ENCODE measurements at regions not wholly inside any gene's neighbourhood (a gene's known extent, or its start where the extent isn't known, plus 50 kb on each side); places are given as distances from the start of the nearest gene placed in this dataset.

- Mint-ChIP-seq H3K27ac (no peak overlapping the region), H3K4me3 (no peak overlapping the region), H3K4me1 (ENCODE audit: unreplicated experiment) (peaks cover 21% of the 10 kb centered on the region), H3K9me3 (no peaks in the 10 kb centered on the region), H3K27me3 (peaks cover 4% of the 10 kb centered on the region), H3K36me3 (no peaks in the 10 kb centered on the region)
- no peak for DNase-seq (ENCODE audit: extremely low spot score, unreplicated experiment)
- no peak for TF ChIP-seq CTCF (conservative IDR thresholded peaks at IDR 0.05)
Measured at GRCh38 chr12:123071857-123072256, 79.0 kb downstream of the PITPNM2 start.

- Mint-ChIP-seq H3K27ac (no peak overlapping the region), H3K27me3 (peaks cover 4% of the 10 kb centered on the region), H3K4me1 (ENCODE audit: unreplicated experiment) (peaks cover 15% of the 10 kb centered on the region), H3K9me3 (no peaks in the 10 kb centered on the region), H3K36me3 (no peaks in the 10 kb centered on the region), H3K4me3 (no peak overlapping the region)
- no peak for DNase-seq (ENCODE audit: extremely low spot score, unreplicated experiment)
- TF ChIP-seq CTCF (conservative IDR thresholded peaks at IDR 0.05): no peak
Measured at GRCh38 chr12:123071099-123071800, 79.6 kb downstream of the PITPNM2 start.

GRCh38 chr12:123070267-123071081 lies 80.4 kb downstream of the PITPNM2 start:
- Mint-ChIP-seq H3K27me3 (peaks cover 4% of the 10 kb centered on the region), H3K27ac (no peak overlapping the region), H3K36me3 (no peaks in the 10 kb centered on the region), H3K4me1 (ENCODE audit: unreplicated experiment) (peaks cover 7% of the 10 kb centered on the region), H3K4me3 (no peak overlapping the region), H3K9me3 (no peaks in the 10 kb centered on the region)
- no peak for DNase-seq (ENCODE audit: extremely low spot score, unreplicated experiment)
- no peak for TF ChIP-seq CTCF (conservative IDR thresholded peaks at IDR 0.05)

GRCh38 chr12:123069436-123070266 lies 81.2 kb downstream of the PITPNM2 start:
- DNase-seq (ENCODE audit: extremely low spot score, unreplicated experiment): no peak
- no peaks in the 10 kb centered on the region for H3K36me3 Mint-ChIP-seq
- no peak overlapping the region for H3K4me3 Mint-ChIP-seq
- TF ChIP-seq CTCF (conservative IDR thresholded peaks at IDR 0.05): no peak
- H3K4me1 Mint-ChIP-seq (ENCODE audit: unreplicated experiment): no peaks in the 10 kb centered on the region
- H3K27ac Mint-ChIP-seq: no peak overlapping the region
- H3K9me3 Mint-ChIP-seq: no peaks in the 10 kb centered on the region
- H3K27me3 Mint-ChIP-seq: peaks cover 4% of the 10 kb centered on the region

GRCh38 chr12:123067654-123068053 lies 83.2 kb downstream of the PITPNM2 start:
- H3K27me3 Mint-ChIP-seq: no peaks in the 10 kb centered on the region

More at GRCh38 chr12:123067654-123068053, 83.2 kb downstream of the PITPNM2 start:
- Mint-ChIP-seq H3K4me1 (ENCODE audit: unreplicated experiment) (no peaks in the 10 kb centered on the region), H3K27ac (no peak overlapping the region), H3K36me3 (no peaks in the 10 kb centered on the region), H3K4me3 (no peak overlapping the region), H3K9me3 (no peaks in the 10 kb centered on the region)
- TF ChIP-seq CTCF (conservative IDR thresholded peaks at IDR 0.05): no peak
- DNase-seq (ENCODE audit: extremely low spot score, unreplicated experiment): no peak
